H1 (cell line): ENCODE measurements at regions not wholly inside any gene's neighbourhood (a gene's known extent, or its start where the extent isn't known, plus 50 kb on each side); places are given as distances from the start of the nearest gene placed in this dataset.

Experiments used
- CTCF ChIA-PET: fragments of 300-600 bp; sonication (Branson Sonifier 250); formaldehyde crosslinking; loops from one replicate; lab custom pipeline; 2021; ENCODE audit not compliant: partially characterized antibody; lab: Charles Lee
- POLR2A ChIA-PET: fragments of 300-600 bp; sonication (Branson Sonifier 250); formaldehyde crosslinking; loops from one replicate; lab custom pipeline; 2021; ENCODE audit warnings: inconsistent platforms; ENCODE audit not compliant: partially characterized antibody; lab: Charles Lee
- DNase-seq, 2 experiments: peaks; one replicate each; pipeline versions ENCODE4 v3.0.0 to v3.0.0-alpha.2; 2010 to 2022; ENCODE audit warnings: low spot score in 2 of 2, low read depth in 1 of 2, mixed read lengths in 1 of 2
- FAIRE-seq: peaks from 2 replicates; lab custom pipeline; 2011; peaks lifted over from hg19 to GRCh38; lab: Jason Lieb, UNC
- H2AFZ ChIP-seq: 2 replicates; pipeline ENCODE4 v1.8.1; 2012; ENCODE audit warnings: low read length, inconsistent platforms
- H2AK5ac ChIP-seq: 2 replicates; pipeline ENCODE4 v1.6.1; 2013; ENCODE audit warnings: low read depth, low read length
- H2BK120ac ChIP-seq: replicated peaks from 2 replicates; pipeline ENCODE3; 2013; ENCODE audit warnings: low read depth, low read length, inconsistent platforms
- H2BK12ac ChIP-seq: 2 replicates; pipeline ENCODE4 v1.6.1; 2013; ENCODE audit warnings: low read depth, low read length
- H2BK15ac ChIP-seq: 2 replicates; pipeline ENCODE4 v1.6.1; 2013; ENCODE audit warnings: low read length
- H2BK20ac ChIP-seq: 2 replicates; pipeline ENCODE4 v1.6.1; 2013; ENCODE audit warnings: low read length
- H2BK5ac ChIP-seq: 2 replicates; pipeline ENCODE4 v1.6.1; 2013; ENCODE audit warnings: low read depth, low read length
- H3K14ac ChIP-seq: 2 replicates; pipeline ENCODE4 v1.6.1; 2013; ENCODE audit warnings: inconsistent platforms; ENCODE audit not compliant: insufficient read length
- H3K18ac ChIP-seq: 2 replicates; pipeline ENCODE4 v1.6.1; 2013; ENCODE audit warnings: low read length; ENCODE audit errors: extremely low read depth
- H3K23ac ChIP-seq: 2 replicates; pipeline ENCODE4 v1.6.1; 2013; ENCODE audit warnings: inconsistent platforms; ENCODE audit not compliant: insufficient read length
- H3K23me2 ChIP-seq: 2 replicates; pipeline ENCODE4 v1.6.1; 2013; ENCODE audit warnings: low read depth, low read length
- H3K27ac ChIP-seq: 2 replicates; pipeline ENCODE4 v1.6.1; 2011; ENCODE audit warnings: low read depth, low read length, inconsistent platforms
- H3K27me3 ChIP-seq, 4 experiments: replicated peaks in 1 of 4; 1 replicate in 1 of 4; 2 replicates in 3 of 4; pipeline versions ENCODE4 v1.6.1 to v1.8.1; 2011 to 2013; ENCODE audit warnings: low read length in 3 of 4, mild to moderate bottlenecking in 3 of 4, inconsistent platforms in 2 of 4, mixed read lengths in 2 of 4, moderate library complexity in 1 of 4; ENCODE audit not compliant: control insufficient read depth in 3 of 4, insufficient read depth in 3 of 4; ENCODE audit errors: extremely low read depth in 1 of 4
- H3K36me3 ChIP-seq, 4 experiments: 2 replicates each; pipeline versions ENCODE4 v1.6.1 to v1.8.1; 2011 to 2013; ENCODE audit warnings: mild to moderate bottlenecking in 4 of 4, low read length in 3 of 4, moderate library complexity in 2 of 4, control low read depth in 1 of 4, inconsistent platforms in 1 of 4; ENCODE audit not compliant: insufficient read depth in 4 of 4, control insufficient read depth in 2 of 4
- H3K4ac ChIP-seq: replicated peaks from 2 replicates; pipeline ENCODE3; 2013; ENCODE audit warnings: low read length, low read depth, mixed read lengths, inconsistent platforms; ENCODE audit not compliant: insufficient read length
- H3K4me1 ChIP-seq, 4 experiments: replicated peaks in 1 of 4; 1 replicate in 1 of 4; 2 replicates in 3 of 4; pipeline versions ENCODE4 v1.6.1 to v1.8.1; 2011 to 2013; ENCODE audit warnings: low read length in 3 of 4, inconsistent platforms in 2 of 4, mixed read lengths in 1 of 4; ENCODE audit not compliant: insufficient read depth in 4 of 4, control insufficient read depth in 3 of 4
- H3K4me2 ChIP-seq, 2 experiments: 2 replicates each; pipeline versions ENCODE4 v1.6.1 to v1.8.1; 2011 to 2013; ENCODE audit warnings: low read depth in 2 of 2, low read length in 2 of 2, control low read depth in 1 of 2, inconsistent platforms in 1 of 2, mild to moderate bottlenecking in 1 of 2; ENCODE audit not compliant: insufficient read depth in 1 of 2
- H3K4me3 ChIP-seq, 4 experiments: fragments of 200-600, 300-600 bp in 1 of 4; sonication (generic), shearing (Covaris generic), sonication (Bioruptor Twin) in 1 of 4; 2 replicates each; pipeline versions ENCODE4 v1.5.1 to v1.8.1; 2011 to 2016; ENCODE audit warnings: low read length in 4 of 4, low read depth in 3 of 4, control low read depth in 2 of 4, inconsistent platforms in 2 of 4, mild to moderate bottlenecking in 2 of 4, mixed read lengths in 1 of 4, moderate library complexity in 1 of 4; ENCODE audit not compliant: insufficient read depth in 2 of 4; ENCODE audit errors: extremely low read depth in 1 of 4
- H3K56ac ChIP-seq: replicated peaks from 2 replicates; pipeline ENCODE3; 2013; ENCODE audit warnings: low read depth, mild to moderate bottlenecking, mixed read lengths, low read length, inconsistent platforms; ENCODE audit not compliant: insufficient read length
- H3K79me1 ChIP-seq: 2 replicates; pipeline ENCODE4 v1.6.1; 2013; ENCODE audit warnings: low read depth, low read length, control low read depth
- H3K79me2 ChIP-seq, 2 experiments: 2 replicates each; pipeline versions ENCODE4 v1.6.1 to v1.8.1; 2012 to 2013; ENCODE audit warnings: low read length in 2 of 2, mild to moderate bottlenecking in 2 of 2, inconsistent platforms in 1 of 2; ENCODE audit not compliant: insufficient read depth in 2 of 2, control insufficient read depth in 1 of 2
- H3K9ac ChIP-seq, 4 experiments: replicated peaks in 1 of 4; 1 replicate in 1 of 4; 2 replicates in 3 of 4; pipeline versions ENCODE4 v1.6.1 to v1.8.1; 2011 to 2013; ENCODE audit warnings: low read depth in 3 of 4, low read length in 3 of 4, control low read depth in 2 of 4, mild to moderate bottlenecking in 2 of 4, moderate library complexity in 2 of 4, inconsistent platforms in 1 of 4; ENCODE audit errors: extremely low read depth in 1 of 4
- H3K9me3 ChIP-seq, 2 experiments: 2 replicates each; pipeline versions ENCODE4 v1.6.1 to v1.8.1; 2012 to 2013; ENCODE audit warnings: mild to moderate bottlenecking in 2 of 2, moderate library complexity in 2 of 2, control low read depth in 1 of 2, inconsistent platforms in 1 of 2, low read depth in 1 of 2, low read length in 1 of 2, mixed read lengths in 1 of 2; ENCODE audit not compliant: insufficient read depth in 2 of 2
- H4K20me1 ChIP-seq, 2 experiments: replicated peaks in 1 of 2; 2 replicates each; pipeline versions ENCODE3 to v1.8.1; 2011 to 2013; ENCODE audit warnings: inconsistent platforms in 2 of 2, low read length in 2 of 2, mild to moderate bottlenecking in 1 of 2; ENCODE audit not compliant: insufficient read depth in 2 of 2, control insufficient read depth in 1 of 2
- H4K5ac ChIP-seq: 2 replicates; pipeline ENCODE4 v1.6.1; 2013; ENCODE audit warnings: low read length, low read depth, mixed read lengths, inconsistent platforms; ENCODE audit not compliant: insufficient read length
- H4K8ac ChIP-seq: 2 replicates; pipeline ENCODE4 v1.8.0; 2013; ENCODE audit warnings: mild to moderate bottlenecking, moderate library complexity, low read length, inconsistent platforms; ENCODE audit not compliant: insufficient read depth; ENCODE audit errors: extremely low read depth
- H4K91ac ChIP-seq: replicated peaks from 2 replicates; pipeline ENCODE3; 2013; ENCODE audit warnings: low read length, mixed read lengths, inconsistent platforms; ENCODE audit not compliant: insufficient read length
- BRCA1 ChIP-seq: IDR thresholded peaks from 2 replicates; pipeline ENCODE4 v1.6.1; 2012; ENCODE audit warnings: low read depth, low read length, improper control_type of control experiment
- CHD2 ChIP-seq: IDR thresholded peaks from 2 replicates; pipeline ENCODE4 v1.6.1; 2012; ENCODE audit warnings: low read length, improper control_type of control experiment
- EGR1 ChIP-seq: IDR thresholded peaks from 2 replicates; pipeline ENCODE4 v1.6.1; 2011; ENCODE audit warnings: low read depth, low read length, borderline replicate concordance
- RXRA ChIP-seq: IDR thresholded peaks from 2 replicates; pipeline ENCODE4 v1.6.1; 2011; ENCODE audit warnings: low read depth, mild to moderate bottlenecking, low read length, moderate library complexity; ENCODE audit not compliant: insufficient read depth
- SIN3A ChIP-seq, 2 experiments: IDR thresholded peaks in 1 of 2; conservative IDR thresholded peaks in 1 of 2; 2 replicates each; pipeline ENCODE4 v1.6.1; 2011 to 2012; ENCODE audit warnings: low read length in 2 of 2, improper control_type of control experiment in 1 of 2, low read depth in 1 of 2, mild to moderate bottlenecking in 1 of 2
- SP2 ChIP-seq: IDR thresholded peaks from 2 replicates; pipeline ENCODE4 v1.6.1; 2012; ENCODE audit warnings: mild to moderate bottlenecking, low read length, inconsistent platforms
- TCF12 ChIP-seq: IDR thresholded peaks from 2 replicates; pipeline ENCODE4 v1.6.1; 2011; ENCODE audit warnings: low read depth, mild to moderate bottlenecking, low read length
- WGBS, 2 experiments: shearing (Covaris generic) in 1 of 2; methylation state at CpG; one replicate each; pipeline versions ENCODE4 v1.1.6 to v1.1.7; 2013 to 2015; ENCODE audit warnings: low lambda C conversion rate in 2 of 2, mixed read lengths in 2 of 2, inconsistent platforms in 1 of 2, low coverage in 1 of 2, missing lambda C conversion rate in 1 of 2; ENCODE audit not compliant: insufficient replicate concordance in 2 of 2, insufficient coverage in 1 of 2, insufficient read length in 1 of 2; ENCODE audit errors: extremely low coverage in 1 of 2, missing lambda C conversion rate in 1 of 2; 5-methylcytosine and 5-hydroxymethylcytosine counted together

GRCh38 chr10:2543142-2543886 lies 524.0 kb upstream of the PFKP start:
- no peak overlapping the region; the same call in 1 of the 2 replicates for H3K18ac ChIP-seq
- CTCF ChIA-PET: no interaction called here
- no peak overlapping the region for H2BK5ac ChIP-seq
- no peak overlapping the region for H4K5ac ChIP-seq
- H3K4me3 ChIP-seq: no peak overlapping the region
- no peak for FAIRE-seq
- POLR2A ChIA-PET: no interaction called here
- H3K14ac ChIP-seq: no peak overlapping the region
- WGBS, 2 experiments: 87% methylated on average over 17 of the region's 17 CpGs; no CpG with 5 or more reads in 1 of the 2 experiments
- H3K9me3 ChIP-seq: no peaks in the 10 kb centered on the region
- H3K9ac ChIP-seq: peak overlapping the region in 1 of 4 experiments; percentile 46; a peak in 1 of 7 replicates
- no peak overlapping the region for H3K4ac ChIP-seq
- H2BK120ac ChIP-seq: no peak overlapping the region
- H3K79me1 ChIP-seq: no peaks in the 10 kb centered on the region
- TF ChIP-seq TCF12 (no peak), BRCA1 (no peak), SIN3A (conservative IDR thresholded peaks at IDR 0.05 in 1 of 2, IDR thresholded peaks at IDR 0.05 in 1 of 2; ENCODE audit: low read depth in 1 of 2, low read length in 2 of 2) (no peak), RXRA (no peak), EGR1 (no peak), SP2 (no peak), CHD2 (no peak)
- TF ChIP-seq, all 59 proteins: peak for 0
- Histone ChIP-seq H2BK12ac (no peak overlapping the region), H3K23ac (no peak overlapping the region), H2AFZ (no peak overlapping the region), H3K79me2 (no peaks in the 10 kb centered on the region), H3K56ac (no peak overlapping the region), H4K8ac (no peak overlapping the region), H3K4me1 (peaks cover 0 to 2% (median 0%) of the 10 kb centered on the region in 4 experiments; a peak in 2 of 7 replicates), H2BK20ac (no peak overlapping the region), H3K23me2 (no peaks in the 10 kb centered on the region), H3K27ac (no peak overlapping the region), H3K36me3 (no peaks in the 10 kb centered on the region), H2BK15ac (peak overlapping the region; percentile 84; the same call in 1 of the 2 replicates), H3K27me3 (no peaks in the 10 kb centered on the region), H3K4me2 (no peak overlapping the region), H2AK5ac (0 out of 2 replicates have a peak overlapping the region, but pooled peaks have one; percentile 53), H4K91ac (no peak overlapping the region), H4K20me1 (no peaks in the 10 kb centered on the region)
- DNase-seq: no peak
